GM21447 (cell line): ENCODE measurements at regions not wholly inside any gene's neighbourhood (a gene's known extent, or its start where the extent isn't known, plus 50 kb on each side); places are given as distances from the start of the nearest gene placed in this dataset.

Experiments
- ATAC-seq: cut with Tn5 transposase; IDR thresholded peaks from one replicate; pipeline ENCODE4 v1.9.1; 2021; ENCODE audit not compliant: unreplicated experiment

GRCh38 chr5:5704352-5704751 lies 281.9 kb downstream of the ICE1 start:
- no peak for ATAC-seq

GRCh38 chr5:5702934-5703333 lies 280.5 kb downstream of the ICE1 start:
- no peak for ATAC-seq

GRCh38 chr5:5700549-5700948 lies 278.1 kb downstream of the ICE1 start:
- ATAC-seq = no peak

GRCh38 chr5:5699062-5699461 lies 276.6 kb downstream of the ICE1 start:
- ATAC-seq = no peak

- no peak for ATAC-seq
These were observed 272.8 kb downstream of the ICE1 start for GRCh38 chr5:5695266-5695665.

GRCh38 chr5:5688925-5689310 lies 266.4 kb downstream of the ICE1 start:
- no peak for ATAC-seq

- ATAC-seq = no peak
These were observed 265.9 kb downstream of the ICE1 start for GRCh38 chr5:5688194-5688924.

GRCh38 chr5:5687113-5687512 lies 264.6 kb downstream of the ICE1 start:
- ATAC-seq = no peak

- ATAC-seq = no peak
These were observed 263.9 kb downstream of the ICE1 start for GRCh38 chr5:5686356-5686755.

GRCh38 chr5:5685737-5686136 lies 263.3 kb downstream of the ICE1 start:
- no peak for ATAC-seq

GRCh38 chr5:5683174-5683573 lies 260.7 kb downstream of the ICE1 start:
- no peak for ATAC-seq

GRCh38 chr5:5678909-5679308 lies 256.4 kb downstream of the ICE1 start:
- no peak for ATAC-seq

- no peak for ATAC-seq
These were observed 255.3 kb downstream of the ICE1 start for GRCh38 chr5:5677738-5678137.

GRCh38 chr5:5676218-5676617 lies 253.7 kb downstream of the ICE1 start:
- no peak for ATAC-seq

GRCh38 chr5:5675511-5675910 lies 253.0 kb downstream of the ICE1 start:
- ATAC-seq = no peak

GRCh38 chr5:5671823-5672222 lies 249.3 kb downstream of the ICE1 start:
- ATAC-seq = no peak

GRCh38 chr5:5667136-5667554 lies 244.7 kb downstream of the ICE1 start:
- no peak for ATAC-seq

- ATAC-seq = no peak
These were observed 243.9 kb downstream of the ICE1 start for GRCh38 chr5:5666369-5666768.

- ATAC-seq = no peak
These were observed 243.5 kb downstream of the ICE1 start for GRCh38 chr5:5666076-5666365.

- no peak for ATAC-seq
These were observed 243.0 kb downstream of the ICE1 start for GRCh38 chr5:5665225-5666075.

GRCh38 chr5:5658889-5659465 lies 236.5 kb downstream of the ICE1 start:
- ATAC-seq = no peak

- no peak for ATAC-seq
These were observed 235.7 kb downstream of the ICE1 start for GRCh38 chr5:5658226-5658625.
